NB4 (cell line): ENCODE measurements at regions not wholly inside any gene's neighbourhood (a gene's known extent, or its start where the extent isn't known, plus 50 kb on each side); places are given as distances from the start of the nearest gene placed in this dataset.

Source experiments
- DNase-seq: peaks from one replicate; pipeline ENCODE4 v3.0.0; 2010; ENCODE audit warnings: low read depth
- H3K4me3 ChIP-seq: one replicate; pipeline ENCODE4 v1.5.1; 2011; ENCODE audit warnings: mild to moderate bottlenecking, low read depth, low read length, moderate library complexity
- MYC ChIP-seq: IDR thresholded peaks from 2 replicates; pipeline ENCODE4 v1.6.1; 2011; ENCODE audit warnings: low read depth, low read length
- POLR2A ChIP-seq: IDR thresholded peaks from 2 replicates; pipeline ENCODE4 v1.6.1; 2011; ENCODE audit warnings: mild to moderate bottlenecking; ENCODE audit not compliant: insufficient read length; ENCODE audit errors: extremely low read depth
- TF ChIP-seq, protein P1 (sequence below): IDR thresholded peaks from 2 replicates; pipeline ENCODE4 v1.6.1; 2011; ENCODE audit warnings: low read depth, low read length
- TF ChIP-seq, protein P2 (sequence below): IDR thresholded peaks from one replicate; pipeline ENCODE4 v1.5.1; 2012; ENCODE audit warnings: low read depth, low read length

DNA sequence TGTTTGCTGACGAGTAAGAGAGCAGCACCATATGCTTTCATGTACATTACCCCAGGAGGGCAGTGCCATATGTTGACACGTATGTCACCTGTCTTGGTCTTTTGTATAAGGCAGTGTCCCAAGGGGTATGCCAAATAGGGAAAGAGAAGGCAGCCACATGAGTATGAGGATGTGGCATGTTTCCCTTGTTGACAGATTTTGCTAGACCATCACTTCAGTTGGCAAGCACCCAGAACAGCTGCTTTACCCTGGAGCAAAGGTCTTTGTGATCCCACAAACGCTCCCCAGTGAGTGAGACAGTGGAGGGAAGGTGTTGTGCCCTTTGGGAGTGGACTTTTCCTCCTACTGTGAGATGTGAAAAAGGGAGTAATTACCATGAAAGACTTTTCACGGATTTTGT, 350.1 kb downstream of the ETV1 start:
- H3K4me3 ChIP-seq = no peak overlapping the region
- no peak for DNase-seq
- TF ChIP-seq, protein P1, sequence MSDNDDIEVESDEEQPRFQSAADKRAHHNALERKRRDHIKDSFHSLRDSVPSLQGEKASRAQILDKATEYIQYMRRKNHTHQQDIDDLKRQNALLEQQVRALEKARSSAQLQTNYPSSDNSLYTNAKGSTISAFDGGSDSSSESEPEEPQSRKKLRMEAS = no peak
- TF ChIP-seq, protein P2, sequence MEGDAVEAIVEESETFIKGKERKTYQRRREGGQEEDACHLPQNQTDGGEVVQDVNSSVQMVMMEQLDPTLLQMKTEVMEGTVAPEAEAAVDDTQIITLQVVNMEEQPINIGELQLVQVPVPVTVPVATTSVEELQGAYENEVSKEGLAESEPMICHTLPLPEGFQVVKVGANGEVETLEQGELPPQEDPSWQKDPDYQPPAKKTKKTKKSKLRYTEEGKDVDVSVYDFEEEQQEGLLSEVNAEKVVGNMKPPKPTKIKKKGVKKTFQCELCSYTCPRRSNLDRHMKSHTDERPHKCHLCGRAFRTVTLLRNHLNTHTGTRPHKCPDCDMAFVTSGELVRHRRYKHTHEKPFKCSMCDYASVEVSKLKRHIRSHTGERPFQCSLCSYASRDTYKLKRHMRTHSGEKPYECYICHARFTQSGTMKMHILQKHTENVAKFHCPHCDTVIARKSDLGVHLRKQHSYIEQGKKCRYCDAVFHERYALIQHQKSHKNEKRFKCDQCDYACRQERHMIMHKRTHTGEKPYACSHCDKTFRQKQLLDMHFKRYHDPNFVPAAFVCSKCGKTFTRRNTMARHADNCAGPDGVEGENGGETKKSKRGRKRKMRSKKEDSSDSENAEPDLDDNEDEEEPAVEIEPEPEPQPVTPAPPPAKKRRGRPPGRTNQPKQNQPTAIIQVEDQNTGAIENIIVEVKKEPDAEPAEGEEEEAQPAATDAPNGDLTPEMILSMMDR = no peak
- no peak for TF ChIP-seq POLR2A
- TF ChIP-seq MYC = no peak

DNA sequence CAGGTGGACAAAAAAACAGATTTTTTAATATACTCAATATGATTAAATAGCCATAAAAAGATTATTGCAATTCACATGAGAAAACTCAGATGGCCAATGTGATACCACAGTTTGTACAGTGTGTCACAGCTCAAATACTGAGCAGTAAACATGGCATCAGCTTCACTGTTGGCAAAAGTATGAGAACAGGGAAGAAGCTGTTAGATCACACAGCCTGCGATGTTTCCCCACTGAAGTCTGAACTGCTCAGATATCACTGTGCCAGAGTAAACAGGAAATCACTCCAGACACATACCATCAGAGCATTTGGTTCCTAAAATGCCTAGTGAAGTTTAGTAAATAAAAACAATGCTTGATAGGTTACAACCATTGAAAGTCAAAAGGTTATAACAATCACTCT, 347.8 kb downstream of the ETV1 start:
- no peak for DNase-seq
- no peak overlapping the region for H3K4me3 ChIP-seq
- TF ChIP-seq POLR2A = no peak
- TF ChIP-seq, protein P2 = no peak
- TF ChIP-seq, protein P1 = no peak
- no peak for TF ChIP-seq MYC

DNA sequence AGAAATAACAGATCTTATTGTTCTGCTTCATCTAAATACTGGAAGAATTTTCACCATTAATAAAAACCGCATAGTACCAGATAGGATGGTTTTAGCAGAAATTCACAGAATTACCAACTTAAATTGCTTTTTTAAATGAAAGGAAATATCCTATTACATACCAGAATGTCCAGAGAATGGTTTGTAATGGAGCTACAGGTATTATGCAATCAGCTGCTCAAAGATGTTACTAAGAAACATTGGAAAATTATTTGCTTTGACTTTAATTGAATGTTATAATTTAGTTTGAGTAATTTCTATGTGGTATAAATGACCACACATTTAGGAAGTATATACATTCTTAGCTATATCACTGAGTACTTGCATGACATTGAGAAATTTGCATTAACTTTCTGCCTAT, 338.3 kb downstream of the ETV1 start:
- no peak for DNase-seq
- TF ChIP-seq POLR2A = no peak
- TF ChIP-seq MYC = no peak
- TF ChIP-seq, protein P2 = no peak
- TF ChIP-seq, protein P1 = no peak
- no peak overlapping the region for H3K4me3 ChIP-seq

DNA sequence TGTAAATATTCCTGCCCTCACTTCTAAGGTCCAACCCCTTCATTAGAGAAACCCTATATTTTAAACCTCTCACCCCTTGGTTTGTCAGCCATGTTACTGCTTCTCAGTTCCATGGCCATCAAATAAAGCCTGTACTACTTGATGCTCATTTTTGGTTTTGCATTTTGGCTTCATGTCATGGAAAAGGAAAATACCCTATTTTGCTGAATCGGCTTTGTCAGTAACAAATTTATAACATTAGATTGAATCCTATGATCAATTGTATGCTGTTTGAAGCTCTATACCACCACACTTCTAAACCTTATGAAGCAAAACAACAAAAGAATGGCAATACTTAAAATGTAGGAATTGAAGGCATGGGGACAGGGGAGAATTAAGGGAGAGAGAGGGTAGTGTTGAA, 333.1 kb downstream of the ETV1 start:
- DNase-seq = no peak
- no peak overlapping the region for H3K4me3 ChIP-seq
- TF ChIP-seq, protein P2 = no peak
- TF ChIP-seq, protein P1 = no peak
- TF ChIP-seq MYC (no peak), POLR2A (no peak)

DNA sequence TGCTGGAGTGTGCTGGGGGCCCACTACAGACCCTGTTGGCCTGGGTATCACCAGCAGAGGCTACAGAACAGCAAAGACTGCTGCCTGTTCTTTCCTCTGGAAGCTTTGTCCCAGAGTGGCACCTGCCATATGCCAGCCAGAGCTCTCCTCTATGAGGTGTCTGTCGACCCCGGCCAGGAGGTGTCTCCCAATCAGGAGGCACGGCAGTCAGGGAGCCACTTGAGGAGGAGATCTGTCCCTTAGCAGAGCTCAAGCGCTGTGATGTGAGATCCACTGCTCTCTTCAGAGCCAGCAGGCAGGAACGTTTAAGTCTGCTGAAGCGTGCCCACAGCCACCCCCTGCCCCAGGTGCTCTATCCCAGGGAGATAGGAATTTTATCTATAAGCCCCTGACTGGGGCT, 316.2 kb downstream of the ETV1 start:
- TF ChIP-seq MYC = no peak
- TF ChIP-seq, protein P1 = no peak
- TF ChIP-seq, protein P2 = no peak
- TF ChIP-seq POLR2A = no peak
- H3K4me3 ChIP-seq = no peak overlapping the region
- DNase-seq = no peak

DNA sequence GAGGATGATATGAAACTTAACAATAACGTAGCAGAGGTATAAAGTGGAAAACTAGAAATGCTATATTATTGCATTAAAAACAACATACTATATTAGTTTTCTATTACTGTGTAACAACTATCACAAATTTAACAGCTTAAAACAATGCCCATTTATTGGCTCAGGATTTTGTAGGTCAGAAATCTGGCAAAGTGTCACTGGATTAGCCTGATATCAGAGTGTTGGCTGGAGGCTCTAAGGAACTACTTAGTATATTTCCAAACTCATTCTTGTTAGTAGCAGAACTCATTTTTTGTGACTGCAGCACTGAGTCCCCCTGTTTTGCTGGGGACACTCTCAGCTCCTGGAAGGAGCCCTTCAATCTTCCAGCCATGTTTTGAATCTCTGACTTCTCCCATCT, 306.8 kb downstream of the ETV1 start:
- no peak overlapping the region for H3K4me3 ChIP-seq
- TF ChIP-seq MYC = no peak
- TF ChIP-seq, protein P2 = no peak
- no peak for DNase-seq
